ENCODE measurements at regions not wholly inside any gene's neighbourhood (a gene's known extent, or its start where the extent isn't known, plus 50 kb on each side); places are given as distances from the start of the nearest gene placed in this dataset.
"Not testable (repeated sequence)": the region's sequence is repeated elsewhere in the genome, so short reads cannot be mapped to it uniquely, and the experiment has no call there.

DNA sequence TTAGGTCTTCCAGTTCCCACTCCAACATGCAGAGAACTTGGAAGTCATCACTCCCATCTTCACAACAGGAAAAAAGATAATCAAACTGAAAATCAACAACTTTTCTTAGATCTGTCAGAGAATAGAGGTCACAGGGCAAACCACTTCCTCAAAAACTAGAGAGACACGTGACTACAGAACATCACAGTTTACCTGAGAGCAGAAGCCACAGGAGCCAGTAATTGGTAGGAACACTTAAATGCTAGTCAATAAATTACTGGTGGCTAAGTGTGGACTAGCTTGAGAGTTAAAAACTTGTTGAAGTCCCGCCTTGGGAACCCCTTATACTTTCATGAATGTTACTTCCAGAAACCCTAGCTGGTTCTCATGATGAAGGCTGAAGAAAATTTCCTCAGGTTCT is 81.1 kb downstream of the THSD1 start:
- DNase-seq (ENCODE audit: insufficient read length, low spot score) = not testable (repeated sequence)
- peak; percentile 86 for FAIRE-seq

DNA sequence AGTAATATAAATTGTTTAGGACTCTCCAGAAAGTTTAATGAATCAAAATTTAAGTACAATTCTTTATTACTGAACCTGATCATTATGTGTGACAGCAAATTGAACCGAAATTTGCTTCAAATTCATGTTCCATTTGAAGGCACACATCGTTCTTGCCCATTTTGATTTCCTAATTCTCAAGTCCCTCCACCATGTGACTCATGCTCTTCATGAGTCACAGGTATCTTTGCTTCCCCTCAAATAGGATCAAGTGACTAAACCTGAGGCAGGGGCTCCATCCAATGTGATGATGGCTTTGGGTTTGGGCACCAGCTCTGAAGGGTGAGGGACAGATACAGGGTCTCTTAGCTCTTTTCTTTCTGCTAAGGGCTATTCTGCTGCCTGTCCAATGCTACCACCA is 86.1 kb downstream of the THSD1 start:
- FAIRE-seq (no peak), DNase-seq (ENCODE audit: insufficient read length, low spot score) (no peak)

DNA sequence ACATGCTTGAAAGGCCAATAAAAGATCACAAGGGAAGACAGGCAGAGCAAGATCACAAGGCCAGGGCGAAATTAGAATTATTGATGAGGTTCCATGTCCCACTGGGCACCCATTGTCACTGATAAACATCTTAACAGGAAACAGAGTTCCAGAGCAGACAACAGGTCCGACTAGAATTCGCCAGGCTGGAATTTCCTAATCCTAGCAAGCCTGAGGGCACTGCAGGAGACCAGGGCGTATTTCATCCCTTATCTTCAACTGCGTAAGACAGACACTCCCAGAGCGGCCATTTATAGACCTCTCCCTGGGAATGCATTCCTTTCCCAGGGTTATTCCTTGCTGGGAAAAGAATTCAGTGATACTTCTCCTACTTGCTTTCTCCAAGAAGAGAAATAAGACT is 96.1 kb downstream of the THSD1 start:
- not testable (repeated sequence) for DNase-seq (ENCODE audit: insufficient read length, low spot score); FAIRE-seq

GRCh38 chr13:52306336-52306735 is 99.6 kb downstream of the THSD1 start:
- FAIRE-seq = not testable (repeated sequence)

DNA sequence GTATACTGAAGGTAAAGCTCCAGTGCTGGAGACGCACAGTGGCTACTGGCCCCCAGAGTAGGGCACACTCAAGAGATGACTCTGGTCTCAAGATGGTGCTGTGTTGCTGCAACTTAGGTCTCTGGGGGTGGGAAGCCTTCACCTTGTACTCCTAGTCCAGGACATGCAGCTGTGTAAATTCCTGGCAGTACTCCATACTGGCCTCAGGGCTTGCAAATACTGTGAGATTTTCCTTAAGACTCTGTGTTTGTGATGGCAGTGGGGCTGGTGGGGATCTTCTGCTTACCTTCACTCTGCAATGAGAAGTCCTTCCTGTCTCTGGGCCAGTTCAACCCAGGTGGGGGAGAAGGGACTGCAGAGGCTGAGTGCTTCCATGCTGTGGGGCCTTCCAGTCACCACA is 102.9 kb downstream of the THSD1 start:
- not testable (repeated sequence) for FAIRE-seq; DNase-seq (ENCODE audit: insufficient read length, low spot score)

More at GRCh38 chr13:52306336-52306735, 99.6 kb downstream of the THSD1 start:
- DNase-seq (ENCODE audit: insufficient read length, low spot score) = not testable (repeated sequence)

DNA sequence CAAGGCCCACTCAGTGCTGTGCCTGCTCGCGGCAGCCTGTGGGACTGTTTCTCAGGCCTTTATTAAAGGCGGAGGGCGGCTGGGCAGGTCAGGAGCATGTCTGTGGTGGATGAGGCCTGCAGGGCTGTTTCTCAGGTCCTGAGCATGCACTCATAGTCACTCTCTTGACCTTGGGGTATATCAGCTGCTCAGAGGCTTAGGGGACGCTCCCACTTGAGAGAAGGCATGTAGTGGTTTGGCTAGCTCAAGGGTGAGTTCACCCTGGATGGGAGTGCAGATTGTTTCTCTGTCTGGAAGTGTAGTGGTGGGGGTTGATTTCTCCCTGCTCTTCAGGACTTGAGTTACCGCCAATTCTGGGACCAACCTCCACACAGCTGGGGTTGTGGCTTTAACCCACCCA is 103.3 kb downstream of the THSD1 start:
- not testable (repeated sequence) for FAIRE-seq; DNase-seq (ENCODE audit: insufficient read length, low spot score)

DNA sequence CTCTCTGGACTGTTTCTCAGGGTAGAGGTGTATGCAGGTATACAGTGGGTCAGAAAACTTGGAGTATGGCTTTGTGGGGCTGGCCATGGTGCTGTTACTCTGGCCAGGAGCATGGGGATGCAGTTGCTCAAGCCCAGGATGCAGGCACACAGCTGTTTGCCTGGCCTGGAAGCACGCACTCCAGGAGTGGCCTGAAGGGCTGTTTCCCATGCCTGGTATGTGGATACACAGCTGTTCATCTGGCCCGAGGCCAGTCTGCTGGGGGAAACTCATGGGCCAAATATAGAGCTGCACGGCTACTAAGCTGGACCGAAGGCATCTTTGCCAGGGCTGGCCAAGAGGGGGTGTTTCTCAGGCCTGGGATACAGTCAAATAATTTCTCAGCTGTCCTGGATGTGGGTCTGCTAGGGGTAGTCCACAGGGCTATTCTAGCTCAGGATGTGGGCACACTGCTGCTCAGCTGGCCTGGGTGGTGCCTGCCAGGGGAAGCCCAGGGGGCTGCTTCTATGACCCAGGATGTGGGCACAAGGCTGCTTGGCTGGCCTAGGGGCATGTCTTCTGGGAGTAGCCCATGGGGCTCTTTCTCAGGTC is 104.1 kb downstream of the THSD1 start:
- not testable (repeated sequence) for DNase-seq (ENCODE audit: insufficient read length, low spot score); FAIRE-seq

- FAIRE-seq; DNase-seq (ENCODE audit: insufficient read length, low spot score): not testable (repeated sequence)
Measured at GRCh38 chr13:52298079-52298661, 107.8 kb downstream of the THSD1 start.

- DNase-seq (ENCODE audit: insufficient read length, low spot score); FAIRE-seq: not testable (repeated sequence)
Measured at GRCh38 chr13:52288891-52289290, 117.1 kb downstream of the THSD1 start.

GRCh38 chr13:52281387-52281786 is 122.0 kb upstream of the NEK3 start:
- not testable (repeated sequence) for DNase-seq (ENCODE audit: insufficient read length, low spot score); FAIRE-seq

GRCh38 chr13:52279408-52279807 is 120.0 kb upstream of the NEK3 start:
- not testable (repeated sequence) for DNase-seq (ENCODE audit: insufficient read length, low spot score)
- peak; percentile 55 for FAIRE-seq

- FAIRE-seq; DNase-seq (ENCODE audit: insufficient read length, low spot score): not testable (repeated sequence)
Measured at GRCh38 chr13:52254299-52254698, 94.9 kb upstream of the NEK3 start.

- not testable (repeated sequence) for FAIRE-seq; DNase-seq (ENCODE audit: insufficient read length, low spot score)
Measured at GRCh38 chr13:52240752-52241151, 81.4 kb upstream of the NEK3 start.

DNA sequence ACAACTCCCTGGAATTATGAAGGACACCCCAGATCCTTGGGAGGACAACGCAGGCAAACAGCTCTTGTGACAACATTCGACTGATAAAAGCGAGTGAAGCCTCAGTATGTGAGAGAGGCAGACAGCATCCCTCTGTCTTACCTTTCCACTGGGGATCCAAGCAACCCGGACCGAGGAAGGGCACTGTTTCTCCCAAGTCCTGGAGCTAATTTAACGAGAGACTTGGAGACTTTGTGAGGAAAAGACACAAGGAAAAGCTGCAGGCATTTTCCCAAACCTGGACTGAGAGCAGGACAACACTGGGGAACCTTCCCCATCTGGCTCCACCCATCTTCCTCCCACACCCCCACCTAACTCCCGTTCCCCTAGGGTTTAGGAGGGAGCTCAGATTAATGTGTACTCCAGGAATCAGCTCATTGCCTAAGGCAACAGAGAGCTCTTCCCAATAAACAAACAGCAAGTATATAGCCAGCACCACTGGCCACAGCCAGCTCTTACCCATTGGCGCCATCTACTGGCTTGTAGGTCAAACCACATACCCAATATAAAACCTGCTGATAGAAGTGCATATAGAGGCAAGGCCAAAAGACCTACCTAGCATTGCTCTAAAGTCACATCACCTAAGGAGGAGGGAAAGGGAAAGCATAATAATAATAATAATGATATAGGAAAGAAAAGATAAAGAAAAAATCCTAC is 76.7 kb upstream of the NEK3 start:
- DNase-seq (ENCODE audit: insufficient read length, low spot score) = not testable (repeated sequence)
- FAIRE-seq = peak; percentile 74

GRCh38 chr13:52234928-52235327 is 75.5 kb upstream of the NEK3 start:
- DNase-seq (ENCODE audit: insufficient read length, low spot score); FAIRE-seq: not testable (repeated sequence)

GRCh38 chr13:52223063-52223462 is 63.7 kb upstream of the NEK3 start:
- peak; percentile 88 for FAIRE-seq

GRCh38 chr13:52213920-52214319 is 54.5 kb upstream of the NEK3 start:
- not testable (repeated sequence) for FAIRE-seq; DNase-seq (ENCODE audit: insufficient read length, low spot score)

More at GRCh38 chr13:52223063-52223462, 63.7 kb upstream of the NEK3 start:
- not testable (repeated sequence) for DNase-seq (ENCODE audit: insufficient read length, low spot score)

DNA sequence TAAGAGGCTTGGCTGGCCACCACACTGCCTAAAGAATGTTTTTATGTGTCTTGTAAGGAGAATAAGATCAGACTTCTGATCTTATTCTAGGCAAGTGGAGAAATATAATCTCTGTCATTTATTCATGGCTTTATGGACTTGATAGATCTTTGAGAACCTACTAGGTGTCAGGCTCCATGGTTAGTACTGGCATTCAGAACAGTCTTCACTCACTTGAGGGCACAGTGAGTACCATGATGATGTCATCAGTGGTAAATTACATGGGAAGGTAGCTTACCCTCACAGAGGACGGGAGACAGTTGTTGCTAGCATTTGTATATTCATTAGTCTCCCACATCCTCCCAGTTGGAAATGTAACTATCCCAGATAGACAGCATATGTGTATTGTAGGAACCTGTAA is 53.5 kb upstream of the NEK3 start:
- not testable (repeated sequence) for FAIRE-seq; DNase-seq (ENCODE audit: insufficient read length, low spot score)

DNA sequence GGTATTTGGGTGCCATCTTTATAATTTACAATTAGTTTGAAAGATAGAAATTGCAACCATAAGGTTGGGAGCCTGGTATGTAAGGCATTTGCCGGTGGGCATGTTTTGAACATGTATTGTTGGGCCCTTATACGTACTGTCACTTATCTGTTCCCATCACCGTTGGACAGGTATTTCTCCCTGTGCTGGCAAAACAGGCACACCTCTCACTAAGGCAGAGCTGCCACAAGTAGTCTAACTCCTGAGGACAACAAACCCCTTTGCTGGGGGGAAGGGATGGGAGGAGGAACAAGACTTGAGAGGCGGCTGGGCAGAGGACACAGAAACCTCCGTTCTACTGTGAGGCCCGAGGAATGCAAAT is 52.0 kb upstream of the NEK3 start:
- FAIRE-seq; DNase-seq (ENCODE audit: insufficient read length, low spot score): not testable (repeated sequence)

- not testable (repeated sequence) for FAIRE-seq; DNase-seq (ENCODE audit: insufficient read length, low spot score)
Measured at GRCh38 chr13:52210564-52211415, 51.4 kb upstream of the NEK3 start.

Measured in GM19239 (cell line).